Esophagus muscularis mucosa (tissue), 4 donors: ENCODE measurements at regions not wholly inside any gene's neighbourhood (a gene's known extent, or its start where the extent isn't known, plus 50 kb on each side); places are given as distances from the start of the nearest gene placed in this dataset.

Experiments
- DNase-seq: peaks from one replicate; pipeline ENCODE4 v3.0.0-alpha.2; 2017; ENCODE audit errors: extremely low spot score
- H3K27ac ChIP-seq, 4 donors: fragments of 200-600 bp; sonication (generic); replicated peaks in 1 of 4; 1 replicate in 3 of 4; 2 replicates in 1 of 4; pipeline ENCODE4 v1.5.1; 2016 to 2019; ENCODE audit warnings: mild to moderate bottlenecking in 1 of 4
- H3K27me3 ChIP-seq, 4 donors: fragments of 200-600 bp; sonication (generic); one replicate each; pipeline versions ENCODE4 v1.5.1 to v1.6.0; 2016 to 2019
- H3K36me3 ChIP-seq, 4 donors: fragments of 200-600 bp; sonication (generic); one replicate each; pipeline ENCODE4 v1.5.1; 2016 to 2019
- H3K4me1 ChIP-seq, 4 donors: fragments of 200-600 bp; sonication (generic); one replicate each; pipeline ENCODE4 v1.5.1; 2016 to 2019
- H3K4me3 ChIP-seq, 4 donors: fragments of 200-600 bp; sonication (generic); 1 replicate in 2 of 4; 2 replicates in 2 of 4; pipeline ENCODE4 v1.5.1; 2016 to 2019; ENCODE audit warnings: mild to moderate bottlenecking in 4 of 4, moderate library complexity in 1 of 4
- H3K9me3 ChIP-seq, 4 donors: fragments of 200-600 bp; sonication (generic); 1 replicate in 3 of 4; 2 replicates in 1 of 4; pipeline ENCODE4 v1.5.1; 2016 to 2019
- EP300 ChIP-seq: sonication (generic); formaldehyde crosslinking; IDR thresholded peaks from one replicate; pipeline ENCODE4 v1.6.1; 2017; ENCODE audit warnings: antibody characterized with exemption
- POLR2A ChIP-seq: fragments of 450-650 bp; IDR thresholded peaks from one replicate; pipeline ENCODE4 v1.6.1; 2017; ENCODE audit warnings: antibody characterized with exemption, moderate library complexity, mild to moderate bottlenecking, low read depth
- POLR2AphosphoS5 ChIP-seq, 2 donors: sonication (generic); formaldehyde crosslinking; IDR thresholded peaks; one replicate each; pipeline ENCODE4 v1.6.1; 2017; ENCODE audit warnings: antibody characterized with exemption in 2 of 2
- WGBS: methylation state at CpG from one replicate; pipeline ENCODE4 v1.1.5; 2018; 5-methylcytosine and 5-hydroxymethylcytosine counted together
- intact Hi-C: fragments of 100-400 bp; cut with DNase I; formaldehyde crosslinking; loops from one replicate; pipeline ENCODE4 v1.15.1; 2023
- TF ChIP-seq, protein P1 (sequence below), 3 experiments: fragments of 200-600 bp in 2 of 3; fragments of 450-650 bp in 1 of 3; sonication (generic) in 2 of 3; IDR thresholded peaks; one replicate each; pipeline ENCODE4 v1.5.1; 2017 to 2019; ENCODE audit warnings: antibody characterized with exemption in 3 of 3, mild to moderate bottlenecking in 2 of 3, moderate library complexity in 1 of 3

- Histone ChIP-seq H3K36me3 (no peaks in the 10 kb centered on the region), H3K27ac (no peak overlapping the region), H3K4me1 (no peaks in the 10 kb centered on the region), H3K4me3 (no peak overlapping the region), H3K9me3 (no peaks in the 10 kb centered on the region), H3K27me3 (no peaks in the 10 kb centered on the region)
- TF ChIP-seq POLR2AphosphoS5 (IDR thresholded peaks at IDR 0.05) (no peak), EP300 (no peak), POLR2A (no peak)
- TF ChIP-seq, protein P1, sequence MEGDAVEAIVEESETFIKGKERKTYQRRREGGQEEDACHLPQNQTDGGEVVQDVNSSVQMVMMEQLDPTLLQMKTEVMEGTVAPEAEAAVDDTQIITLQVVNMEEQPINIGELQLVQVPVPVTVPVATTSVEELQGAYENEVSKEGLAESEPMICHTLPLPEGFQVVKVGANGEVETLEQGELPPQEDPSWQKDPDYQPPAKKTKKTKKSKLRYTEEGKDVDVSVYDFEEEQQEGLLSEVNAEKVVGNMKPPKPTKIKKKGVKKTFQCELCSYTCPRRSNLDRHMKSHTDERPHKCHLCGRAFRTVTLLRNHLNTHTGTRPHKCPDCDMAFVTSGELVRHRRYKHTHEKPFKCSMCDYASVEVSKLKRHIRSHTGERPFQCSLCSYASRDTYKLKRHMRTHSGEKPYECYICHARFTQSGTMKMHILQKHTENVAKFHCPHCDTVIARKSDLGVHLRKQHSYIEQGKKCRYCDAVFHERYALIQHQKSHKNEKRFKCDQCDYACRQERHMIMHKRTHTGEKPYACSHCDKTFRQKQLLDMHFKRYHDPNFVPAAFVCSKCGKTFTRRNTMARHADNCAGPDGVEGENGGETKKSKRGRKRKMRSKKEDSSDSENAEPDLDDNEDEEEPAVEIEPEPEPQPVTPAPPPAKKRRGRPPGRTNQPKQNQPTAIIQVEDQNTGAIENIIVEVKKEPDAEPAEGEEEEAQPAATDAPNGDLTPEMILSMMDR (IDR thresholded peaks at IDR 0.05) = no peak
- 76% methylated on average over 2 of the region's 2 CpGs for WGBS
- DNase-seq = no peak
- intact Hi-C loops = no loop called here
Observed at GRCh38 chr7:125605241-125605640, 675.6 kb upstream of the POT1 start.

DNA sequence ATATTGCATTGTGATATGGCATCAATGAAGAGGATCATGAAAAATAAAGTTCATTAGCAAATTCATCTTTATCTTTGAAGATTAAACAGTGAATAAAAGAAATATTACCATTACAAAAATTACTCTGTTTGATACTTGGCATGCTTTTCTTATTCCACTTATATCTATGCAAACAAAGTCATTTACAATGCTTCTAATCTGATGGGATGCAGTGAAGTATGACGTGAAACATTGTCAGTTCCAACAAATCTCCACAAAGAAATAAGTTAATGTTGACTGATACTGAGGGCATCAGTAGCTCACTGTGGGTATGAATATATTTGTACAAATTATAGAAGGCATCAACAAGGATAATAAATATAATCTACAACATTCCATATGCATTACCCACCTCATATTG lies 672.8 kb upstream of the POT1 start:
- 92% methylated on average over 1 of the region's 1 CpG for WGBS
- DNase-seq = no peak
- intact Hi-C loops = no loop called here
- Histone ChIP-seq H3K9me3 (no peaks in the 10 kb centered on the region), H3K27ac (no peak overlapping the region), H3K27me3 (no peaks in the 10 kb centered on the region), H3K4me1 (no peaks in the 10 kb centered on the region), H3K4me3 (no peak overlapping the region), H3K36me3 (no peaks in the 10 kb centered on the region)
- TF ChIP-seq, protein P1 (IDR thresholded peaks at IDR 0.05) = no peak
- no peak for TF ChIP-seq EP300
- no peak for TF ChIP-seq POLR2AphosphoS5 (IDR thresholded peaks at IDR 0.05)
- TF ChIP-seq POLR2A = no peak

DNA sequence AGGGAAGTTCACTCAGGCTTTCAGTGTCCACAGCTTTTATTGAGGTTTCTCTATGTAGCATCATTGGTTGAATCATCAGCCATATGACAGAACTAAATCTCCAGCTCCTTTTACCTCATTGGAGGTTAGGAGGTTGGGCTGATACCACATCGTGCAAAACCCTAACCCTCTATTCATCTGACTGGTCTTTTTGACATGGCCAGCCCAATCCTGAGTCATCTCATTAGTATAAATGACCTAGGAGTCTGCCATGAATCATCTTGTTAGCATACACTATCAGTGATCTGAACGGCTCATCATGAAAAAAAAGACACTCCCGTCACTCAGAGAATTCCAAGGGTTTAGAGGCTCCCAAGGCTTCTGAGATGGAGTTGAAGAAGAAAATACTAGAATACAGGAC lies 669.8 kb upstream of the POT1 start:
- no peak for DNase-seq
- WGBS = 61% methylated on average over 3 of the region's 3 CpGs
- Histone ChIP-seq H3K36me3 (no peaks in the 10 kb centered on the region), H3K4me3 (no peak overlapping the region), H3K27me3 (no peaks in the 10 kb centered on the region), H3K4me1 (no peaks in the 10 kb centered on the region), H3K9me3 (no peaks in the 10 kb centered on the region), H3K27ac (no peak overlapping the region)
- TF ChIP-seq, protein P1 (IDR thresholded peaks at IDR 0.05) = no peak
- TF ChIP-seq POLR2A (no peak), EP300 (no peak), POLR2AphosphoS5 (IDR thresholded peaks at IDR 0.05) (no peak)
- intact Hi-C loops = no loop called here

DNA sequence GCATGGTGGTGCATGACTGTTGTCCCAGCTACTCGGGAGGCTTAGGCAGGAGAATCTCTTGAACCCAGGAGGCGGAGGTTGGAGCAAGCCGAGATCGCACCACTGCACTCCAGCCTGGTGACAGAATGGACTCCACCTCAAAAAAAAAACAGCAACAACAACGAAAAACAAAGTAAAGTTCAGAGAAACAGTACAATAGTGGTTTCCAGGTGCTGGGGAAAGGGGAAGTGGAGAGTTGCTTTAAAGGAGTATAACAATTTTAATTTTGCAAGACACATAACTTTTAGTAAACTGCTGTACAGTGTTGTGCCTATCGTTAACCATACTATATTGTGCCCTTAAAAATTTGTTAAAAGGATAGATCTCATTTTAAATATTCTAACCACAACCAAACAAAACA lies 662.7 kb upstream of the POT1 start:
- H3K4me1 ChIP-seq = no peaks in the 10 kb centered on the region
- H3K4me3 ChIP-seq = no peak overlapping the region
- WGBS = 80% methylated on average over 6 of the region's 6 CpGs
- no peaks in the 10 kb centered on the region for H3K9me3 ChIP-seq
- DNase-seq = no peak
- H3K27me3 ChIP-seq = no peaks in the 10 kb centered on the region
- H3K27ac ChIP-seq = no peak overlapping the region
- H3K36me3 ChIP-seq = no peaks in the 10 kb centered on the region
- no peak for TF ChIP-seq POLR2A
- TF ChIP-seq, protein P1 (IDR thresholded peaks at IDR 0.05) = no peak
- no peak for TF ChIP-seq POLR2AphosphoS5 (IDR thresholded peaks at IDR 0.05)
- no peak for TF ChIP-seq EP300
- intact Hi-C loops = no loop called here

DNA sequence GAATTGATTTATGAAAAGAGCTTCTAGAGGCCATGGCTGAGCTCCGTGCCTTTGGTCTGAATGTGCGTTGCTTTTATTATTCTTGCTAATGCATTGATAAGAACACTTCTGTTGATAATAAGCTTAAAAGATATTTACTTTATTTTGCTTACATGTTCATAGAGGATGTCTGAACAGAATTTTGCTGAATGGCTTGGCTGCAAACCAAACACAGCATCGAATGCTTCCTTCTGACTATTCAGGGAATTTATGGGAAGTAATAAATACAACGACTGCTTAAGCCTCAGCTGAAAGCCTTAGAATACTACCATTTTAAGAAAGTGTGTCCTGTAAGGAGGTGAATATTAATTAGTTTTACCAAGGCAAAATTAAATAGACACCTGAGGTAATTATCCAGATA lies 643.5 kb upstream of the POT1 start:
- Histone ChIP-seq H3K9me3 (peaks cover 0 to 8% (median 0%) of the 10 kb centered on the region in 4 donors), H3K36me3 (no peaks in the 10 kb centered on the region), H3K4me1 (no peaks in the 10 kb centered on the region), H3K27me3 (no peaks in the 10 kb centered on the region), H3K4me3 (no peak overlapping the region), H3K27ac (no peak overlapping the region)
- no peak for DNase-seq
- WGBS = 39% methylated on average over 4 of the region's 4 CpGs
- TF ChIP-seq POLR2A (no peak), POLR2AphosphoS5 (IDR thresholded peaks at IDR 0.05) (no peak), EP300 (no peak)
- TF ChIP-seq, protein P1 (IDR thresholded peaks at IDR 0.05) = no peak
- intact Hi-C loops = no loop called here
